IPS-20b (cell line): ENCODE measurements at regions not wholly inside any gene's neighbourhood (a gene's known extent, or its start where the extent isn't known, plus 50 kb on each side); places are given as distances from the start of the nearest gene placed in this dataset.
"Not testable (repeated sequence)": the region's sequence is repeated elsewhere in the genome, so short reads cannot be mapped to it uniquely, and the experiment has no call there.

ENCODE experiments used
- H3K27ac ChIP-seq: one replicate; pipeline ENCODE4 v1.5.1; 2013; ENCODE audit warnings: low read length
- H3K27me3 ChIP-seq: 2 replicates; pipeline ENCODE4 v1.6.1; 2013; ENCODE audit warnings: mild to moderate bottlenecking, low read length, inconsistent platforms; ENCODE audit not compliant: insufficient read depth
- H3K36me3 ChIP-seq: 2 replicates; pipeline ENCODE4 v1.6.1; 2013; ENCODE audit warnings: low read depth, mild to moderate bottlenecking, inconsistent platforms, low read length, moderate library complexity; ENCODE audit not compliant: insufficient read depth
- H3K4me1 ChIP-seq: 2 replicates; pipeline ENCODE4 v1.6.1; 2013; ENCODE audit warnings: mild to moderate bottlenecking, control low read depth, inconsistent platforms, low read length, moderate library complexity; ENCODE audit not compliant: insufficient read depth
- H3K4me3 ChIP-seq: 2 replicates; pipeline ENCODE4 v1.5.1; 2013; ENCODE audit warnings: mild to moderate bottlenecking, low read length, inconsistent platforms
- H3K9ac ChIP-seq: 2 replicates; pipeline ENCODE4 v1.6.1; 2013; ENCODE audit warnings: low read depth, mild to moderate bottlenecking, inconsistent platforms, low read length, moderate library complexity
- H3K9me3 ChIP-seq: 2 replicates; pipeline ENCODE4 v1.6.1; 2013; ENCODE audit warnings: mild to moderate bottlenecking, low read depth, low read length, inconsistent platforms; ENCODE audit not compliant: insufficient read depth

GRCh38 chr5:94102849-94103248 is 361.4 kb upstream of the POU5F2 start:
- Histone ChIP-seq H3K27me3 (no peaks in the 10 kb centered on the region), H3K36me3 (no peaks in the 10 kb centered on the region), H3K4me3 (no peak overlapping the region), H3K9ac (no peak overlapping the region), H3K9me3 (peaks cover 19% of the 10 kb centered on the region), H3K27ac (no peak overlapping the region), H3K4me1 (no peaks in the 10 kb centered on the region)

DNA sequence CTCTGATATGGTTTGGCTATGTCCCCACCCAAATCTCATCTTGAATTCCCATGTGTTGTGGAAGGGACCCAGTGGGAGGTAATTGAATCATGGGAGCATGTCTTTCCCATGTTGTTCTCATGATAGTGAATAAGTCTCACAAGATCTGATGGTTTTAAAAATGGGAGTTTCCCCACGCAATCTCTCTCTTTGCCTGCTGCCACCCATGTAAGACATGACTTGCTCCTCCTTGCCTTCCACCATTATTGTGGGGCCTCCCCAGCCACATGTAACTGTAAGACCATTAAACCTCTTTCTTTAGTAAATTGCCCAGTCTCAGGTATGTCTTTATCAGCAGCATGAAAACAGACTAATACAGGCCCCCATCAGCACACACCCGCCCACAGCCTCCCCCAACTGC is 356.0 kb upstream of the POU5F2 start:
- H3K36me3 ChIP-seq, H3K4me1 ChIP-seq, H3K27ac ChIP-seq, H3K9ac ChIP-seq, H3K9me3 ChIP-seq, H3K4me3 ChIP-seq, H3K27me3 ChIP-seq: not testable (repeated sequence)

DNA sequence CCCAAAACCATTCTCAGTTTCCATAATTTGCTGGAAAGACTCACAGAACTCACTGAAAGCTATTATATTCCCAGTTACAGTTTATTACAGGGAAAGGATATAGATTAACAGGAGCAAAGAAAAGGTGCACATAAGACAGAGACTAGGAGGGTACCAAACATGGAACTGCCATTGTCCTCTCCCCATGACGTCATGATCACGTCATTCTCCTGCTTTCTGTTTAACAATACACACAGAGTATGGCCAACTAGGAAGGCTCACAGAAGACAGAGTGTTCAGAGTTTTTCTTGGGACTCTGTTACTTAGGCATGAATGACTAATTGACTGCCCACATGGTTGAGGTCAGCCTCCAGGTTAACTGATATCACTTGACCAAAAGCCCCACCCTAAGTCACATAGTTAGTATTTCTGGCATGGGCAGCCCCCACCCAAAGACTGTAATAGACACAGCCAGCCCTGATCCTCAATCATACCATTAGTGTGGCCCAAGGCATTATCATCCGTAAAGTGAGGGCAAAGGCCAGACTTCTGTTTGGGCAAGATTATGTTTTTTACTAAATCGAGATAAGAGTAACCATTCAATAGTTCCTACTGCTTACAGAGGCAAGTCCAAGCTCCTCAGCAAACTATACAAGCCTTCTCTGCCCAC is 353.5 kb upstream of the POU5F2 start:
- H3K36me3 ChIP-seq: no peaks in the 10 kb centered on the region
- no peaks in the 10 kb centered on the region for H3K9me3 ChIP-seq
- H3K27ac ChIP-seq: no peak overlapping the region
- H3K27me3 ChIP-seq: no peaks in the 10 kb centered on the region
- no peaks in the 10 kb centered on the region for H3K4me1 ChIP-seq
- no peak overlapping the region for H3K4me3 ChIP-seq
- H3K9ac ChIP-seq: no peak overlapping the region

GRCh38 chr5:94093300-94093699 is 351.9 kb upstream of the POU5F2 start:
- no peak overlapping the region for H3K27ac ChIP-seq
- H3K9ac ChIP-seq: no peak overlapping the region
- no peaks in the 10 kb centered on the region for H3K36me3 ChIP-seq
- H3K27me3 ChIP-seq: no peaks in the 10 kb centered on the region
- no peak overlapping the region for H3K4me3 ChIP-seq
- no peaks in the 10 kb centered on the region for H3K4me1 ChIP-seq
- no peaks in the 10 kb centered on the region for H3K9me3 ChIP-seq

GRCh38 chr5:94086635-94087034 is 345.2 kb upstream of the POU5F2 start:
- H3K27me3 ChIP-seq, H3K4me1 ChIP-seq, H3K27ac ChIP-seq, H3K36me3 ChIP-seq, H3K9ac ChIP-seq, H3K9me3 ChIP-seq, H3K4me3 ChIP-seq: not testable (repeated sequence)

DNA sequence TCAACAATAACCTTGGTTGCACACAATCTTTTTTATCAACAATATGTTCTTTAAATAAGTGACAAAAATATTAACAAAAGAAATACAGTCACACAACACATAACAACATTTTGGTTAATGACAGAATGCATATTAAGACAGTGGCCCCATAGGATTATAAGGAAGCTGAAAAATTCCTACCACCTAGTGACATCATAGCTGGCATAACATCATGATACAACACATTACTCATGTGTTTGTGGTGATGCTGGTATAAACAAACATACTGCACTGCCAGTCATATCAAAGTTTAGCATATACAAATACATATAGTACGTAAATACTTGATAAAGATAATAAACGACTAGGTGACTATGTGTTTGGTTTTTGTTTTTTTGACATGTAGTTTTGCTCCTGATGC is 344.8 kb upstream of the POU5F2 start:
- Histone ChIP-seq H3K36me3 (no peaks in the 10 kb centered on the region), H3K27ac (no peak overlapping the region), H3K4me1 (no peaks in the 10 kb centered on the region), H3K4me3 (no peak overlapping the region), H3K9ac (no peak overlapping the region), H3K27me3 (no peaks in the 10 kb centered on the region), H3K9me3 (no peaks in the 10 kb centered on the region)

DNA sequence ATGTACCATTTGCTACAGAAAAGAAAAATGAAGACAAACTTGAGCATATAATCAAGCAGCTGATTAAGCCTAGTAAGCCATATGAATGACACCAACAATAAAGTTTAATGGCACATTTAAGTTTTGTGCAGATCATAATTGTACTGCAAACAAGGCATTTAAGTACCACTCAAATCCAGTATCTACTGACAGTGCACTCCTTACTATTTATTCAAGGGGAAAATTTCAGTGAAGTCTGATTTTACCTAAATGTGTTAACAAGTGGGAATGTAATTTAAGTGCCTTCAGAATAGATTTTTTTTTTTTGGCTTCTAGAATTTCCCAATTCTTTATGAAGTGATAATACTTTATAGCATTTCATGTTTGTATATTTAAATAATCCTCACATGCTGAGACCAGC is 341.0 kb upstream of the POU5F2 start:
- no peaks in the 10 kb centered on the region for H3K9me3 ChIP-seq
- no peaks in the 10 kb centered on the region for H3K36me3 ChIP-seq
- H3K4me1 ChIP-seq: no peaks in the 10 kb centered on the region
- no peaks in the 10 kb centered on the region for H3K27me3 ChIP-seq
- H3K4me3 ChIP-seq: no peak overlapping the region
- no peak overlapping the region for H3K9ac ChIP-seq
- no peak overlapping the region for H3K27ac ChIP-seq

DNA sequence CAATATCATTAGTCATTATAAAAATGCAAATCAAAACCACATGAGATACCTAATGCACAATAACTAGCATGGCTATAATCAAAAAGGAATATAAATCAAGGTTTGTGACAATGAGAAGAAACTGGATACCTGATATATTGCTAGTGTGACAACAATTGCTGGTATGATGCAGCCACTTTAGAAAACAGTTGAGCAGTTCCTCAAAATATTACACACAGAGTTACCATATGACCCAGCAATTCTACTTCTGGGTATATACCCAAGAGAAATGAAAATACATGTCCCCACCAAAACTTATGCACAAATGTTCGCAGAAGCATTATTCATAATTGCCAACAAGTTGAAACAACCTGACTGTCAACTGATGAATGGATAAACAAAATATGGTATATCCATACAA is 339.7 kb upstream of the POU5F2 start:
- Histone ChIP-seq H3K36me3 (no peaks in the 10 kb centered on the region), H3K4me3 (no peak overlapping the region), H3K9me3 (no peaks in the 10 kb centered on the region), H3K27me3 (no peaks in the 10 kb centered on the region), H3K4me1 (no peaks in the 10 kb centered on the region), H3K27ac (no peak overlapping the region), H3K9ac (no peak overlapping the region)

DNA sequence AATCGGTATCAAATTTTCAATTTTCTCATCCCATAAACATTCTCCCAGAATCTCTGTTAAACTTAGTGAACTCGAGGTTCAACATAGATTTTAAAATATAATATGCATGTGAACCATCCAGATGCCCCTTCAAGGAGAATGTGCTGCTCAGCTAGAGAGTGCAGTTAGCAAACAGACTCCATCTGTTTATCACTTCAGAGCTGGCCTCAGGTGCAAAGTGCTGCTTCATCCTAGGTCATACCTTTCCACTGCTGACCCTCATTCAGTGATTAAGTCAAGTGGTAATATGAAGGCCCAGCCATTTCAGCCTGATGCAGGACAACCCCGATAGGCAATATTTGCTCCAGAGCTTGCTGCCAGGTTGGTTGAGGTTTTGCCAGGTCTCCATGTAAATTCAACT is 339.0 kb upstream of the POU5F2 start:
- Histone ChIP-seq H3K4me3 (no peak overlapping the region), H3K27me3 (no peaks in the 10 kb centered on the region)

GRCh38 chr5:94072116-94072515 is 330.7 kb upstream of the POU5F2 start:
- Histone ChIP-seq H3K27ac (no peak overlapping the region), H3K4me3 (no peak overlapping the region), H3K27me3 (no peaks in the 10 kb centered on the region), H3K4me1 (no peaks in the 10 kb centered on the region), H3K36me3 (no peaks in the 10 kb centered on the region), H3K9ac (no peak overlapping the region), H3K9me3 (no peaks in the 10 kb centered on the region; the same call in 1 of the 2 replicates)

More for the DNA sequence above, 339.0 kb upstream of the POU5F2 start:
- H3K9ac ChIP-seq: no peak overlapping the region
- H3K4me1 ChIP-seq: no peaks in the 10 kb centered on the region
- no peaks in the 10 kb centered on the region for H3K9me3 ChIP-seq
- H3K27ac ChIP-seq: no peak overlapping the region
- H3K36me3 ChIP-seq: no peaks in the 10 kb centered on the region

- H3K36me3 ChIP-seq: no peaks in the 10 kb centered on the region
- no peak overlapping the region for H3K4me3 ChIP-seq
- no peak overlapping the region for H3K27ac ChIP-seq
- no peak overlapping the region for H3K9ac ChIP-seq
- no peaks in the 10 kb centered on the region for H3K4me1 ChIP-seq
- H3K27me3 ChIP-seq: no peaks in the 10 kb centered on the region
- H3K9me3 ChIP-seq: no peaks in the 10 kb centered on the region; the same call in 1 of the 2 replicates
Measured at GRCh38 chr5:94066437-94067207, 325.2 kb upstream of the POU5F2 start.

- no peaks in the 10 kb centered on the region for H3K4me1 ChIP-seq
- H3K4me3 ChIP-seq: no peak overlapping the region
- no peaks in the 10 kb centered on the region for H3K27me3 ChIP-seq
- no peaks in the 10 kb centered on the region; the same call in 1 of the 2 replicates for H3K9me3 ChIP-seq
- H3K36me3 ChIP-seq: no peaks in the 10 kb centered on the region
- no peak overlapping the region for H3K9ac ChIP-seq
- no peak overlapping the region for H3K27ac ChIP-seq
Measured at GRCh38 chr5:94064025-94064424, 322.6 kb upstream of the POU5F2 start.
